HEK293 (cell line): ENCODE measurements at regions not wholly inside any gene's neighbourhood (a gene's known extent, or its start where the extent isn't known, plus 50 kb on each side); places are given as distances from the start of the nearest gene placed in this dataset.

ENCODE experiments used
- KLF9 ChIP-seq: fragments of 450-650 bp; formaldehyde crosslinking; IDR thresholded peaks from 2 replicates; pipeline ENCODE4 v1.5.1; 2016; ENCODE audit warnings: missing biosample characterization, missing genetic modification characterization, low read depth
- YY1 ChIP-seq: fragments of 450-650 bp; formaldehyde crosslinking; IDR thresholded peaks from 2 replicates; pipeline ENCODE4 v1.5.1; 2018; ENCODE audit warnings: missing biosample characterization, missing genetic modification characterization
- ZNF24 ChIP-seq: fragments of 450-650 bp; formaldehyde crosslinking; IDR thresholded peaks from 2 replicates; pipeline ENCODE4 v1.5.1; 2016; ENCODE audit warnings: missing biosample characterization, missing genetic modification characterization
- ZNF416 ChIP-seq: fragments of 450-650 bp; formaldehyde crosslinking; IDR thresholded peaks from 2 replicates; pipeline ENCODE4 v1.5.1; 2016; ENCODE audit warnings: missing biosample characterization, missing genetic modification characterization
- ZNF785 ChIP-seq: fragments of 450-650 bp; formaldehyde crosslinking; IDR thresholded peaks from 2 replicates; pipeline ENCODE4 v1.5.1; 2016; ENCODE audit warnings: missing biosample characterization, missing genetic modification characterization
- TF ChIP-seq, protein P1 (sequence below): fragments of 450-650 bp; formaldehyde crosslinking; IDR thresholded peaks from 2 replicates; pipeline ENCODE4 v1.5.1; 2016; ENCODE audit warnings: missing biosample characterization, missing genetic modification characterization

DNA sequence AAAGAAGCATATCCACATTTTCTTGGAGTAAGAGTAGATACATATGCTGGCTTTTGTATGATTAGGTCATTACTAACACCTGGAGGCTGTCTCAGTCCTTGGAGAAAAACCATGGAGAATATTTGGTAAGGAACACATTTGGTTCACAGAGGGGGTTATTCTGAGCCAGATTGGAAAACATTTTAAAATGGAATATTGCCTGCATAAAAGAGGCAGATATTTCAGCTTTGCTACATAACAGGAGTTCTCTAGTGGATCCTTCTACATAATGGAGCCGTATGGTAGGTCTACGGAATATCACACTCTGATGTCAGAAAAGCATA, 415.1 kb downstream of the ADGRL2 start:
- no peak for TF ChIP-seq KLF9
- no peak for TF ChIP-seq ZNF24 (tag by site-specific recombination)
- TF ChIP-seq ZNF416 (tag by site-specific recombination): no peak
- TF ChIP-seq, protein P1, sequence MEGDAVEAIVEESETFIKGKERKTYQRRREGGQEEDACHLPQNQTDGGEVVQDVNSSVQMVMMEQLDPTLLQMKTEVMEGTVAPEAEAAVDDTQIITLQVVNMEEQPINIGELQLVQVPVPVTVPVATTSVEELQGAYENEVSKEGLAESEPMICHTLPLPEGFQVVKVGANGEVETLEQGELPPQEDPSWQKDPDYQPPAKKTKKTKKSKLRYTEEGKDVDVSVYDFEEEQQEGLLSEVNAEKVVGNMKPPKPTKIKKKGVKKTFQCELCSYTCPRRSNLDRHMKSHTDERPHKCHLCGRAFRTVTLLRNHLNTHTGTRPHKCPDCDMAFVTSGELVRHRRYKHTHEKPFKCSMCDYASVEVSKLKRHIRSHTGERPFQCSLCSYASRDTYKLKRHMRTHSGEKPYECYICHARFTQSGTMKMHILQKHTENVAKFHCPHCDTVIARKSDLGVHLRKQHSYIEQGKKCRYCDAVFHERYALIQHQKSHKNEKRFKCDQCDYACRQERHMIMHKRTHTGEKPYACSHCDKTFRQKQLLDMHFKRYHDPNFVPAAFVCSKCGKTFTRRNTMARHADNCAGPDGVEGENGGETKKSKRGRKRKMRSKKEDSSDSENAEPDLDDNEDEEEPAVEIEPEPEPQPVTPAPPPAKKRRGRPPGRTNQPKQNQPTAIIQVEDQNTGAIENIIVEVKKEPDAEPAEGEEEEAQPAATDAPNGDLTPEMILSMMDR: no peak
- TF ChIP-seq YY1 (tag by site-specific recombination): no peak
- no peak for TF ChIP-seq ZNF785
